A549 (cell line): ENCODE measurements at regions not wholly inside any gene's neighbourhood (a gene's known extent, or its start where the extent isn't known, plus 50 kb on each side); places are given as distances from the start of the nearest gene placed in this dataset.

Source experiments
- CBX8 ChIP-seq: fragments of 200-600 bp; sonication (generic); IDR thresholded peaks from 2 replicates; pipeline ENCODE4 v1.6.1; 2016
- CEBPB ChIP-seq, 2 experiments: fragments of >200 bp in 1 of 2; sonication (Bioruptor Twin) in 1 of 2; formaldehyde crosslinking in 1 of 2; IDR thresholded peaks; 2 replicates each; pipeline ENCODE4 v1.6.1; 2012 to 2016
- CHD4 ChIP-seq: fragments of 200-600 bp; sonication (generic); IDR thresholded peaks from 2 replicates; pipeline ENCODE4 v1.6.1; 2016; ENCODE audit warnings: antibody characterized with exemption, mild to moderate bottlenecking, borderline replicate concordance
- CTCF ChIP-seq: fragments of >200 bp; sonication (Bioruptor Twin); formaldehyde crosslinking; IDR thresholded peaks from 3 replicates; pipeline ENCODE4 v1.5.1; 2016
- HDAC2 ChIP-seq: fragments of 200-600 bp; sonication (generic); IDR thresholded peaks from 2 replicates; pipeline ENCODE4 v1.6.1; 2016
- JUNB ChIP-seq: fragments of >200 bp; sonication (Bioruptor Twin); formaldehyde crosslinking; IDR thresholded peaks from 2 replicates; pipeline ENCODE4 v1.6.1; 2016
- NFE2L2 ChIP-seq: fragments of 150-350 bp; conservative IDR thresholded peaks from 2 replicates; pipeline ENCODE4 v1.6.1; 2014; ENCODE audit warnings: low read length
- POLR2A ChIP-seq: IDR thresholded peaks from 2 replicates; pipeline ENCODE4 v1.6.1; 2012; ENCODE audit warnings: mild to moderate bottlenecking, low read length
- ZFP36 ChIP-seq: fragments of 450-650 bp; IDR thresholded peaks from 2 replicates; pipeline ENCODE4 v1.6.1; 2014; ENCODE audit warnings: borderline replicate concordance; ENCODE audit not compliant: partially characterized antibody

GRCh38 chr5:164578401-164578800 is 1073.0 kb downstream of the MAT2B start:
- TF ChIP-seq CTCF: no peak
- TF ChIP-seq CBX8: no peak
- TF ChIP-seq POLR2A: no peak
- no peak for TF ChIP-seq JUNB
- no peak for TF ChIP-seq ZFP36
- no peak for TF ChIP-seq NFE2L2
- no peak for TF ChIP-seq CEBPB (IDR thresholded peaks at IDR 0.05)
- no peak for TF ChIP-seq HDAC2
- no peak for TF ChIP-seq CHD4
